Left lung (tissue), 4 donors: ENCODE measurements at regions not wholly inside any gene's neighbourhood (a gene's known extent, or its start where the extent isn't known, plus 50 kb on each side); places are given as distances from the start of the nearest gene placed in this dataset.

Source experiments
- ATAC-seq: fragments of 200-7000 bp; cut with Tn5 transposase; one replicate; pipeline ENCODE4 v1.9.1; 2020; ENCODE audit warnings: moderate library complexity
- DNase-seq, 4 donors: peaks; one replicate each; pipeline ENCODE4 v3.0.0-alpha.2; 2013 to 2020
- H3K27ac ChIP-seq, 2 donors: fragments of 200-600 bp; sonication (generic) in 1 of 2; one replicate each; pipeline versions ENCODE4 v1.5.0 to v1.8.0; 2020 to 2021
- H3K27me3 ChIP-seq, 2 donors: fragments of 200-600 bp; sonication (generic) in 1 of 2; one replicate each; pipeline versions ENCODE4 v1.5.0 to v1.8.0; 2020 to 2021
- H3K36me3 ChIP-seq, 2 donors: fragments of 200-600 bp; sonication (generic) in 1 of 2; one replicate each; pipeline versions ENCODE4 v1.5.0 to v1.8.0; 2020 to 2021
- H3K4me1 ChIP-seq, 2 donors: fragments of 200-600 bp; one replicate each; pipeline ENCODE4 v1.8.0; 2021
- H3K4me3 ChIP-seq, 2 donors: fragments of 200-600 bp; sonication (generic) in 1 of 2; one replicate each; pipeline versions ENCODE4 v1.5.0 to v1.8.0; 2020 to 2021; ENCODE audit warnings: mild to moderate bottlenecking in 1 of 2
- H3K9me3 ChIP-seq, 2 donors: fragments of 200-600 bp; sonication (generic) in 1 of 2; one replicate each; pipeline versions ENCODE4 v1.5.0 to v1.8.0; 2020 to 2021
- CTCF ChIP-seq, 2 donors: fragments of 200-600 bp; sonication (generic) in 1 of 2; IDR thresholded peaks; one replicate each; pipeline versions ENCODE4 v1.5.0 to v1.8.0; 2021; ENCODE audit warnings: antibody characterized with exemption in 2 of 2
- intact Hi-C, 2 donors: fragments of 100-400 bp; cut with DNase I; formaldehyde crosslinking; loops; one replicate each; pipeline versions ENCODE4 v1.11.2 to v1.14.2; 2022
- donor health status: DM: no; HTN: yes; CAD: no.
- donor health status: DM: no; HTN: no; CAD: no.

GRCh38 chr3:29090912-29091597, 189.8 kb upstream of the RBMS3 start:
- DNase-seq = no peak
- intact Hi-C loops = no loop called here
- H3K36me3 ChIP-seq = no peaks in the 10 kb centered on the region
- TF ChIP-seq CTCF (IDR thresholded peaks at IDR 0.05) = no peak
- no peak overlapping the region for H3K27ac ChIP-seq
- peaks cover 0 to 18% of the 10 kb centered on the region in 2 donors for H3K9me3 ChIP-seq
- H3K27me3 ChIP-seq = no peaks in the 10 kb centered on the region
- ATAC-seq = no peak
- no peaks in the 10 kb centered on the region for H3K4me1 ChIP-seq
- no peak overlapping the region for H3K4me3 ChIP-seq

DNA sequence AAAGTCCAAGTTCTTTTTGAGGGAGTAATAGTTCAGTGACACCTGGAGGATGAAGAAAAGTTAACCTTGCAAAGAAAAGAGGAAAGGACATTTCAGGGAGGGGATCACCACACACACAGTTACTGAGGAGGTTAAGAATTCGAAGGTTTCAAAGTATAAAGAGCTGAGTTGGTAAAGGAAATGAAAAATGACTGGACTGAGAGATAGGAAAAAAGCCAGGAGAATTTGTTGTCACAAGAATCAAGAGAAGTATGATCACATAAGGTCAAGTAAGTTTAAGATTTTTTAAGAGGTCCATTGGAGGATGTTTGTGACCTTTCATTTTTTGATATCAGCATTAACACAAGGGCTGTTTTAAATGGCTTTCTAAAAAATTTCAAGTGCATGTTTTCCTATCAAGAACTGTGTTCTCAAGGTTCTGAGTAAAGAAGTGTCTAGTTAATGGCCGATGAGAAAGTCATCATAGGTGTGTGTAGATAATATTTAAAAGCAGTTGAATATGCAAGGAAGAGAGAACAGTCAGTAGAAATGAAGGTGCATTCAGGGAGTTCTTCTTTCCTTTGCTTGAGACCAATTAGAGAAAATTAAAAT, 189.2 kb upstream of the RBMS3 start:
- no peak for TF ChIP-seq CTCF (IDR thresholded peaks at IDR 0.05)
- Histone ChIP-seq H3K9me3 (peaks cover 0 to 20% of the 10 kb centered on the region in 2 donors), H3K4me1 (no peaks in the 10 kb centered on the region), H3K36me3 (no peaks in the 10 kb centered on the region), H3K4me3 (no peak overlapping the region), H3K27ac (no peak overlapping the region), H3K27me3 (no peaks in the 10 kb centered on the region)
- ATAC-seq (peak; percentile 87), DNase-seq (no peak)
- intact Hi-C loops = no loop called here

- ATAC-seq = peak; percentile 86
Measured at GRCh38 chr3:29092348-29092747, 188.5 kb upstream of the RBMS3 start.

DNA sequence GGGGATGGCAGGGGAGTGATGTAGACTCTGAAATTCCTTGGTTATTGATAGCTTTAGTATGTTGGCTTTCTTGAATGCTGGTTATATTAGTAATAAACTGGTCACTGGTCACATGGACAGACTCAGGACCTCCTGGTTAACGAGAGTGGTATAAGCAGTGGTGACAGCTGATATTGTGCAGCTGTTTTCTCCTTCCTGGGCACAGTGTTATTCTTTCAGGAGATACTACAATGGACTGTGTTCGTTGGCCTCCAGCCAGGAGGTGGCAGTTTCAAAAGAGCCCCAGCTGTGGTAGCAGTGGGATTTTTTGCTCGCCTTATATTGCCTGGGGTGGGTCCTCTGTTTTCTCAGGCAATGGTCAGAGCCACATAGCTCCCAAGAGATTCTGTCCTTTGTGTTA, 181.6 kb upstream of the RBMS3 start:
- no peak overlapping the region for H3K4me3 ChIP-seq
- TF ChIP-seq CTCF (IDR thresholded peaks at IDR 0.05) = no peak
- intact Hi-C loops = no loop called here
- no peaks in the 10 kb centered on the region for H3K27me3 ChIP-seq
- no peaks in the 10 kb centered on the region for H3K4me1 ChIP-seq
- no peaks in the 10 kb centered on the region for H3K36me3 ChIP-seq
- H3K27ac ChIP-seq = no peak overlapping the region
- DNase-seq (peak in 1 of 4 donors; percentile 17), ATAC-seq (no peak)
- peaks cover 0 to 26% of the 10 kb centered on the region in 2 donors for H3K9me3 ChIP-seq

More at GRCh38 chr3:29092348-29092747, 188.5 kb upstream of the RBMS3 start:
- H3K27me3 ChIP-seq = no peaks in the 10 kb centered on the region
- H3K9me3 ChIP-seq = peaks cover 0 to 24% of the 10 kb centered on the region in 2 donors
- TF ChIP-seq CTCF (IDR thresholded peaks at IDR 0.05) = no peak
- no peaks in the 10 kb centered on the region for H3K36me3 ChIP-seq
- H3K4me1 ChIP-seq = no peaks in the 10 kb centered on the region
- intact Hi-C loops = no loop called here
- H3K4me3 ChIP-seq = no peak overlapping the region
- no peak for DNase-seq
- H3K27ac ChIP-seq = no peak overlapping the region

GRCh38 chr3:29099775-29100174, 181.1 kb upstream of the RBMS3 start:
- H3K9me3 ChIP-seq = peaks cover 0 to 26% of the 10 kb centered on the region in 2 donors
- ATAC-seq (no peak), DNase-seq (peak in 1 of 4 donors; percentile 43)
- intact Hi-C loops = no loop called here
- no peak overlapping the region for H3K4me3 ChIP-seq
- no peaks in the 10 kb centered on the region for H3K4me1 ChIP-seq
- H3K27me3 ChIP-seq = no peaks in the 10 kb centered on the region
- TF ChIP-seq CTCF (IDR thresholded peaks at IDR 0.05) = no peak
- H3K36me3 ChIP-seq = no peaks in the 10 kb centered on the region
- no peak overlapping the region for H3K27ac ChIP-seq
